ENCODE measurements at regions not wholly inside any gene's neighbourhood (a gene's known extent, or its start where the extent isn't known, plus 50 kb on each side); places are given as distances from the start of the nearest gene placed in this dataset.

GRCh38 chr5:174459071-174459702 lies 265.2 kb upstream of the MSX2 start:
- no peak for TF ChIP-seq CTCF (IDR thresholded peaks at IDR 0.05)
- TF ChIP-seq POLR2A (IDR thresholded peaks at IDR 0.05) = no peak
